ENCODE measurements at regions not wholly inside any gene's neighbourhood (a gene's known extent, or its start where the extent isn't known, plus 50 kb on each side); places are given as distances from the start of the nearest gene placed in this dataset.

DNA sequence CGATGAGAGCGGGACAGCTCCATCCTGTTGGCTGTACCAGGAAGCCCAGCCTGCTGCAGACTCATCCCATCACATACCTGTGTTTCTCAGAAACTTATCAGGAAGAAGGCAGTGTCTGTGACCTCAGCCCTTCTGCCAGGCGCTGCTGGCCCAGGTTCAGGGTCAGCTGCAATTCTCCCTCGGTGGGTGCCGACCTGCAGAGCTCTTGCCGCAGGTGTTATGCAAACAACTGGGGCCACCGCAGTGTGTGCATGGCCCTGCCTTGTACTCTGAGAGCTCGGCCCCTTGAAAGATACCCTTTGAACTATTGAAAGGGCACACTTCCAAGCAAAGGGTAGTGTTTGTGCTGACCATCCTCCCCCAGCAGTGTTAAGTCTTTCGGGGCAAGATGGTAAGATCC, 322.2 kb upstream of the DIO3 start (continued):
- TF ChIP-seq SCMH1 (CRISPR knock-in tag; IDR thresholded peaks at IDR 0.05; ENCODE audit: borderline replicate concordance) (no peak), ZKSCAN8 (CRISPR knock-in tag; IDR thresholded peaks at IDR 0.05; ENCODE audit: borderline replicate concordance) (0 out of 2 replicates have a peak, but pooled peaks have one; percentile 56), ARID2 (CRISPR knock-in tag; IDR thresholded peaks at IDR 0.05; ENCODE audit: borderline replicate concordance) (no peak), ZFP90 (CRISPR knock-in tag; IDR thresholded peaks at IDR 0.05; ENCODE audit: borderline replicate concordance) (no peak), NFATC3 (CRISPR knock-in tag; IDR thresholded peaks at IDR 0.05) (no peak), RBM22 (optimal IDR thresholded peaks at IDR 0.05; ENCODE audit: low read length) (no peak), SALL2 (CRISPR knock-in tag; IDR thresholded peaks at IDR 0.05) (no peak), ZNF615 (CRISPR knock-in tag; IDR thresholded peaks at IDR 0.05; ENCODE audit: borderline replicate concordance) (no peak), ZNF510 (CRISPR knock-in tag; IDR thresholded peaks at IDR 0.05; ENCODE audit: low read depth) (no peak), RFXANK (CRISPR knock-in tag; IDR thresholded peaks at IDR 0.05) (no peak), ZNF563 (CRISPR knock-in tag; IDR thresholded peaks at IDR 0.05) (no peak), REPIN1 (CRISPR knock-in tag; IDR thresholded peaks at IDR 0.05; ENCODE audit: borderline replicate concordance, low read depth) (0 out of 2 replicates have a peak, but pooled peaks have one; percentile 38), ZSCAN31 (CRISPR knock-in tag; IDR thresholded peaks at IDR 0.05; ENCODE audit: low read depth) (peak; percentile 50; the same call in 1 of the 2 replicates), ZNF543 (CRISPR knock-in tag; IDR thresholded peaks at IDR 0.05) (no peak), ASH2L (IDR thresholded peaks at IDR 0.05; ENCODE audit: insufficient read length, low read depth, low read length) (no peak), ZZZ3 (CRISPR knock-in tag; IDR thresholded peaks at IDR 0.05; ENCODE audit: borderline replicate concordance) (no peak)
- TF ChIP-seq, protein P1, sequence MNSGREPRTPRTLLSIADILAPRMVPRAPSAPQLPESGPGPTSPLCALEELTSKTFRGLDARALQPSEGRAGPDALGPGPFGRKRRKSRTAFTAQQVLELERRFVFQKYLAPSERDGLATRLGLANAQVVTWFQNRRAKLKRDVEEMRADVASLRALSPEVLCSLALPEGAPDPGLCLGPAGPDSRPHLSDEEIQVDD (CRISPR knock-in tag; IDR thresholded peaks at IDR 0.05; ENCODE audit: borderline replicate concordance) = no peak
- TF ChIP-seq, protein P2, sequence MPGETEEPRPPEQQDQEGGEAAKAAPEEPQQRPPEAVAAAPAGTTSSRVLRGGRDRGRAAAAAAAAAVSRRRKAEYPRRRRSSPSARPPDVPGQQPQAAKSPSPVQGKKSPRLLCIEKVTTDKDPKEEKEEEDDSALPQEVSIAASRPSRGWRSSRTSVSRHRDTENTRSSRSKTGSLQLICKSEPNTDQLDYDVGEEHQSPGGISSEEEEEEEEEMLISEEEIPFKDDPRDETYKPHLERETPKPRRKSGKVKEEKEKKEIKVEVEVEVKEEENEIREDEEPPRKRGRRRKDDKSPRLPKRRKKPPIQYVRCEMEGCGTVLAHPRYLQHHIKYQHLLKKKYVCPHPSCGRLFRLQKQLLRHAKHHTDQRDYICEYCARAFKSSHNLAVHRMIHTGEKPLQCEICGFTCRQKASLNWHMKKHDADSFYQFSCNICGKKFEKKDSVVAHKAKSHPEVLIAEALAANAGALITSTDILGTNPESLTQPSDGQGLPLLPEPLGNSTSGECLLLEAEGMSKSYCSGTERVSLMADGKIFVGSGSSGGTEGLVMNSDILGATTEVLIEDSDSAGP (CRISPR knock-in tag; IDR thresholded peaks at IDR 0.05; ENCODE audit: borderline replicate concordance) = peak; percentile 62; the same call in 1 of the 2 replicates
- TF ChIP-seq, protein P3, sequence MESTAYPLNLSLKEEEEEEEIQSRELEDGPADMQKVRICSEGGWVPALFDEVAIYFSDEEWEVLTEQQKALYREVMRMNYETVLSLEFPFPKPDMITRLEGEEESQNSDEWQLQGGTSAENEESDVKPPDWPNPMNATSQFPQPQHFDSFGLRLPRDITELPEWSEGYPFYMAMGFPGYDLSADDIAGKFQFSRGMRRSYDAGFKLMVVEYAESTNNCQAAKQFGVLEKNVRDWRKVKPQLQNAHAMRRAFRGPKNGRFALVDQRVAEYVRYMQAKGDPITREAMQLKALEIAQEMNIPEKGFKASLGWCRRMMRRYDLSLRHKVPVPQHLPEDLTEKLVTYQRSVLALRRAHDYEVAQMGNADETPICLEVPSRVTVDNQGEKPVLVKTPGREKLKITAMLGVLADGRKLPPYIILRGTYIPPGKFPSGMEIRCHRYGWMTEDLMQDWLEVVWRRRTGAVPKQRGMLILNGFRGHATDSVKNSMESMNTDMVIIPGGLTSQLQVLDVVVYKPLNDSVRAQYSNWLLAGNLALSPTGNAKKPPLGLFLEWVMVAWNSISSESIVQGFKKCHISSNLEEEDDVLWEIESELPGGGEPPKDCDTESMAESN (CRISPR knock-in tag; conservative IDR thresholded peaks at IDR 0.05) = no peak
- TF ChIP-seq, protein P4, sequence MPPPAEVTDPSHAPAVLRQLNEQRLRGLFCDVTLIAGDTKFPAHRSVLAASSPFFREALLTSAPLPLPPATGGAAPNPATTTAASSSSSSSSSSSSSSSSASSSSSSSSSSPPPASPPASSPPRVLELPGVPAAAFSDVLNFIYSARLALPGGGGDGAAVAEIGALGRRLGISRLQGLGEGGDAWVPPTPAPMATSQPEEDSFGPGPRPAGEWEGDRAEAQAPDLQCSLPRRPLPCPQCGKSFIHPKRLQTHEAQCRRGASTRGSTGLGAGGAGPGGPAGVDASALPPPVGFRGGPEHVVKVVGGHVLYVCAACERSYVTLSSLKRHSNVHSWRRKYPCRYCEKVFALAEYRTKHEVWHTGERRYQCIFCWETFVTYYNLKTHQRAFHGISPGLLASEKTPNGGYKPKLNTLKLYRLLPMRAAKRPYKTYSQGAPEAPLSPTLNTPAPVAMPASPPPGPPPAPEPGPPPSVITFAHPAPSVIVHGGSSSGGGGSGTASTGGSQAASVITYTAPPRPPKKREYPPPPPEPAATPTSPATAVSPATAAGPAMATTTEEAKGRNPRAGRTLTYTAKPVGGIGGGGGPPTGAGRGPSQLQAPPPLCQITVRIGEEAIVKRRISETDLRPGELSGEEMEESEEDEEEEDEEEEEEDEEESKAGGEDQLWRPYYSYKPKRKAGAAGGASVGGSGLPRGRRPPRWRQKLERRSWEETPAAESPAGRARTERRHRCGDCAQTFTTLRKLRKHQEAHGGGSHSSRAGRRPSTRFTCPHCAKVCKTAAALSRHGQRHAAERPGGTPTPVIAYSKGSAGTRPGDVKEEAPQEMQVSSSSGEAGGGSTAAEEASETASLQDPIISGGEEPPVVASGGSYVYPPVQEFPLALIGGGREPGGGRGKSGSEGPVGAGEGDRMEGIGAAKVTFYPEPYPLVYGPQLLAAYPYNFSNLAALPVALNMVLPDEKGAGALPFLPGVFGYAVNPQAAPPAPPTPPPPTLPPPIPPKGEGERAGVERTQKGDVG (CRISPR knock-in tag; IDR thresholded peaks at IDR 0.05; ENCODE audit: borderline replicate concordance) = peak; percentile 93; the same call in 1 of the 2 replicates
- TF ChIP-seq, protein P5, sequence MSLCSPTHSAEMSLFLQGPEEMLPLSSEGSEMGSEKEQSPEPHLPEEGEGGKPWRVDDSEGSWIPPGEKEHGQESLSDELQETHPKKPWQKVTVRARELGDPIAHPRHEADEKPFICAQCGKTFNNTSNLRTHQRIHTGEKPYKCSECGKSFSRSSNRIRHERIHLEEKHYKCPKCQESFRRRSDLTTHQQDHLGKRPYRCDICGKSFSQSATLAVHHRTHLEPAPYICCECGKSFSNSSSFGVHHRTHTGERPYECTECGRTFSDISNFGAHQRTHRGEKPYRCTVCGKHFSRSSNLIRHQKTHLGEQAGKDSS (CRISPR knock-in tag; IDR thresholded peaks at IDR 0.05; ENCODE audit: borderline replicate concordance, low read depth) = 0 out of 2 replicates have a peak, but pooled peaks have one; percentile 44
